GM12872 (cell line): ENCODE measurements at regions not wholly inside any gene's neighbourhood (a gene's known extent, or its start where the extent isn't known, plus 50 kb on each side); places are given as distances from the start of the nearest gene placed in this dataset.

Experiments used
- CTCF ChIP-seq: IDR thresholded peaks from 3 replicates; pipeline ENCODE4 v1.5.1; 2011; ENCODE audit warnings: low read depth, mild to moderate bottlenecking, low read length, moderate library complexity; ENCODE audit not compliant: insufficient read depth

GRCh38 chr15:70267879-70268278 lies 170.2 kb upstream of the TLE3 start:
- no peak for TF ChIP-seq CTCF

- no peak for TF ChIP-seq CTCF
Observed at GRCh38 chr15:70267306-70267705, 169.6 kb upstream of the TLE3 start.

- no peak for TF ChIP-seq CTCF
Observed at GRCh38 chr15:70266412-70267121, 168.8 kb upstream of the TLE3 start.

GRCh38 chr15:70265986-70266385 lies 168.3 kb upstream of the TLE3 start:
- no peak for TF ChIP-seq CTCF

DNA sequence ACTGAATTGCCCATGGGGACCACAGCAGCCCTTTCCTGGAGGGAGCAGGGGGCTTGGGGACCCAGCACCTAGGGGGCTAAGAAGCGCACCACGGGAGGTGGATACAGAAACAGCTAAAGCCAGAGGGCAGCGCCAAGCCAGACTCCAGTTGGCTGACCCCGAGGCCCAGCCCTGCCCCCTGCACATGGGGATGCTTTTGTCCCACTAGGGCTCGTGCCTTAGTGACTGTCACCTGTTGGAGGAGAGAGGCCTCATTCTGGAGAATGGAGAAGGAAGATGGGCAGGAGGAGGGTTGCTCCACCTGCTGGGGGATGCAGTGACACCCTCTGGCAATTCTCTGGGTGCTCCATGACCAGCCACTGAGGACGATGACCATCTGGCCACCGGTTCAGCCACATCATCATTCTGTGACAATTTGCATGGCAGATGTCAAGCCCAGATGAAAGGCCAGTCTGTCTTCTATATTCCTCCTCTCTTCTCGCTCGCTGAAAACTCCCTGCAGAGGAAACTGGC lies 167.8 kb upstream of the TLE3 start:
- TF ChIP-seq CTCF: peak; percentile 30; the same call in 2 of the 3 replicates

- no peak for TF ChIP-seq CTCF
Observed at GRCh38 chr15:70264738-70265465, 167.2 kb upstream of the TLE3 start.

- TF ChIP-seq CTCF: no peak
Observed at GRCh38 chr15:70264014-70264582, 166.4 kb upstream of the TLE3 start.
